ENCODE measurements at regions not wholly inside any gene's neighbourhood (a gene's known extent, or its start where the extent isn't known, plus 50 kb on each side); places are given as distances from the start of the nearest gene placed in this dataset.

DNA sequence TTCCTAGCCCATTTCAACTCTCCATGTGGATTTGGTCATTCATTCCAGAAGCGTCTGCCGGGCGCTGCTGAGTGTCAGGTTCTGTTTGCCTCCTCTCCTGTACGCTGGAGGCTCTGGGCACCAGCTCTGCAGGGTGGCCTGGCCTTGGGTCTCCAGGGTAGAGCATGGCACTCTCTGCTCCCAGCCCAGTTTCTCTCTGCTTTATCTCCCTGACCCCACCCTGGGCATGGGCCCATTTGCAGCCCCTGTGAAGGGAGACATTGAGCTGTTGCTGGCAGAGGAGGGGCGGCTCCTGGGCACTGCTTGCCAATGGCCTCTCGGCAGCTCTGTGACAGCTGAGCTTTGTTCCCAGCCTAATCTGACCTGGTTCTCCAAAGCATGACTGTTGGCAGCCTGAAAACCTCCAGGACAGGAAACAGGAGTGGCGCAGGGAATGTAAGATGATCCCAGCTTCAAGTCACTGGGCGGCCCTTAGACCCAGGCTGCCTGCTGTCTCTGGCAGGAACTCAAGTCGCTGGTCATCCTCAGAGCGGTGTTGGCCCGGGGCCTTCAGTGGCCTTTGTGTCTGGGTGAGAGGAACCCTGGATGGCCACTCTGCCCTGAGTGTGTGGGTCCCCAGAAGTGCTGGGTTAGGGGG lies 146.8 kb downstream of the SEC14L1 start:
- TF ChIP-seq, protein P1, sequence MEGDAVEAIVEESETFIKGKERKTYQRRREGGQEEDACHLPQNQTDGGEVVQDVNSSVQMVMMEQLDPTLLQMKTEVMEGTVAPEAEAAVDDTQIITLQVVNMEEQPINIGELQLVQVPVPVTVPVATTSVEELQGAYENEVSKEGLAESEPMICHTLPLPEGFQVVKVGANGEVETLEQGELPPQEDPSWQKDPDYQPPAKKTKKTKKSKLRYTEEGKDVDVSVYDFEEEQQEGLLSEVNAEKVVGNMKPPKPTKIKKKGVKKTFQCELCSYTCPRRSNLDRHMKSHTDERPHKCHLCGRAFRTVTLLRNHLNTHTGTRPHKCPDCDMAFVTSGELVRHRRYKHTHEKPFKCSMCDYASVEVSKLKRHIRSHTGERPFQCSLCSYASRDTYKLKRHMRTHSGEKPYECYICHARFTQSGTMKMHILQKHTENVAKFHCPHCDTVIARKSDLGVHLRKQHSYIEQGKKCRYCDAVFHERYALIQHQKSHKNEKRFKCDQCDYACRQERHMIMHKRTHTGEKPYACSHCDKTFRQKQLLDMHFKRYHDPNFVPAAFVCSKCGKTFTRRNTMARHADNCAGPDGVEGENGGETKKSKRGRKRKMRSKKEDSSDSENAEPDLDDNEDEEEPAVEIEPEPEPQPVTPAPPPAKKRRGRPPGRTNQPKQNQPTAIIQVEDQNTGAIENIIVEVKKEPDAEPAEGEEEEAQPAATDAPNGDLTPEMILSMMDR (IDR thresholded peaks at IDR 0.05), result no peak
- TF ChIP-seq POLR2A (IDR thresholded peaks at IDR 0.05) (no peak), POLR2AphosphoS5 (IDR thresholded peaks at IDR 0.05; ENCODE audit: insufficient read depth in 1 of 2, low read depth in 1 of 2) (no peak)

Measured in vagina (tissue), 2 donors.